ENCODE measurements at regions not wholly inside any gene's neighbourhood (a gene's known extent, or its start where the extent isn't known, plus 50 kb on each side); places are given as distances from the start of the nearest gene placed in this dataset.

GRCh38 chr6:4322846-4323309 lies 187.5 kb upstream of the ECI2 start:
- DNase-seq (ENCODE audit: low spot score) = no peak

- no peak for DNase-seq (ENCODE audit: low spot score)
Observed at GRCh38 chr6:4322134-4322845, 186.9 kb upstream of the ECI2 start.

GRCh38 chr6:4320860-4321259 lies 185.5 kb upstream of the ECI2 start:
- DNase-seq (ENCODE audit: low spot score) = no peak

- no peak for DNase-seq (ENCODE audit: low spot score)
Observed at GRCh38 chr6:4319981-4320683, 184.8 kb upstream of the ECI2 start.

- DNase-seq (ENCODE audit: low spot score) = no peak
Observed at GRCh38 chr6:4318321-4318720, 182.9 kb upstream of the ECI2 start.

- DNase-seq (ENCODE audit: low spot score) = no peak
Observed at GRCh38 chr6:4316867-4317400, 181.6 kb upstream of the ECI2 start.

GRCh38 chr6:4314201-4314707 lies 178.9 kb upstream of the ECI2 start:
- DNase-seq (ENCODE audit: low spot score) = no peak

- no peak for DNase-seq (ENCODE audit: low spot score)
Observed at GRCh38 chr6:4313044-4313686, 177.8 kb upstream of the ECI2 start.

- no peak for DNase-seq (ENCODE audit: low spot score)
Observed at GRCh38 chr6:4311976-4312860, 176.8 kb upstream of the ECI2 start.

- DNase-seq (ENCODE audit: low spot score) = no peak
Observed at GRCh38 chr6:4309540-4309939, 174.2 kb upstream of the ECI2 start.

GRCh38 chr6:4308364-4308763 lies 173.0 kb upstream of the ECI2 start:
- DNase-seq (ENCODE audit: low spot score) = no peak

- DNase-seq (ENCODE audit: low spot score) = no peak
Observed at GRCh38 chr6:4304927-4305455, 169.6 kb upstream of the ECI2 start.

GRCh38 chr6:4303638-4304037 lies 168.3 kb upstream of the ECI2 start:
- DNase-seq (ENCODE audit: low spot score) = no peak

- DNase-seq (ENCODE audit: low spot score) = no peak
Observed at GRCh38 chr6:4302524-4302923, 167.1 kb upstream of the ECI2 start.

GRCh38 chr6:4301871-4302270 lies 166.5 kb upstream of the ECI2 start:
- DNase-seq (ENCODE audit: low spot score) = no peak

- DNase-seq (ENCODE audit: low spot score) = no peak
Observed at GRCh38 chr6:4300917-4301316, 165.5 kb upstream of the ECI2 start.

GRCh38 chr6:4299476-4299875 lies 164.1 kb upstream of the ECI2 start:
- no peak for DNase-seq (ENCODE audit: low spot score)

GRCh38 chr6:4297348-4297747 lies 162.0 kb upstream of the ECI2 start:
- no peak for DNase-seq (ENCODE audit: low spot score)

GRCh38 chr6:4296552-4296951 lies 161.2 kb upstream of the ECI2 start:
- DNase-seq (ENCODE audit: low spot score) = no peak

GRCh38 chr6:4295783-4296155 lies 160.4 kb upstream of the ECI2 start:
- no peak for DNase-seq (ENCODE audit: low spot score)

- DNase-seq (ENCODE audit: low spot score) = no peak
Observed at GRCh38 chr6:4295058-4295782, 159.8 kb upstream of the ECI2 start.
